ENCODE measurements at regions not wholly inside any gene's neighbourhood (a gene's known extent, or its start where the extent isn't known, plus 50 kb on each side); places are given as distances from the start of the nearest gene placed in this dataset.

DNA sequence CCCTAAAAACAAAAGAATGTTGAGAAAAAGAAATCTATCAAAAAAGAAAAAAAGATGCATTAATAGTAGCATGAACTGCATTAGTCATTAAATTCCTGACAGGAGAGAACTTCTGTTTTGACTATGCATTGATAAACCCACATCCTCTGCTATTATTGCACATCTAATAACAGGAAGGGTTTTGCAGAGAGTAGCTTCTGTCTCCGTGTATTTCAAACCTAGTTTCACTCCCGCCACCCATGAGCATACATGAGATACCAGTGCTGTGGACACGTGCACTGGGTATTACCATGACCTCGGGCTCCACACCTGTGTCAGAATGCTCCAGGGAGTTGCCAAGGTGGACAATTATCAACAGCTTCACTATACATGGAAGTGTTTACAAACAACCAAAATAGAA lies 449.1 kb upstream of the SOX5 start:
- CTCF ChIA-PET, result no interaction called here
- no peak for ATAC-seq
- POLR2A ChIA-PET, result no interaction called here

DNA sequence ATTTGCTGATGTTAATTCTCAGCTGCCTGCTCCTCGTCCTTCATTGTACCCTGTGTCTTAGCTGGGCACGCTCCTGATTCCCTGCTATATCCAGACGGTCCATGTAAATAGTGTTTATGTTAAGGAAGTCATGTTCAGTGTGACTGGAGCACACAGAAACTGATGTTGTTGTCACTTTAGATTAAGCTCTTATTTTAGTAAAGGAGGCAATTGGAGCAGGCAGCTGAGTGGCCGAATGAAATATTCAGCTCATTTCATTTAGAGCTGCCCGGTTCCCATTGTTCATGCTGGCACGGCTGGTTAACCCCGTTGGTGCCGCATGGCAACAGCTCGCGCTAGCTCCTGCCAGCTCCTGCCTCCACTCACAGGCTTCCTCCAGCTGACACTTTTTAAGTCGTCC lies 446.8 kb upstream of the SOX5 start:
- ChIA-PET POLR2A (no interaction called here), CTCF (no interaction called here)
- H3K4me3 Mint-ChIP-seq, result no peak overlapping the region
- no peak for ATAC-seq
- H3K27me3 Mint-ChIP-seq (ENCODE audit: low read depth), result no peaks in the 10 kb centered on the region
- H3K4me1 Mint-ChIP-seq (ENCODE audit: low read depth), result no peaks in the 10 kb centered on the region
- H3K27ac Mint-ChIP-seq, result no peak overlapping the region
- H3K36me3 Mint-ChIP-seq (ENCODE audit: low read depth), result no peaks in the 10 kb centered on the region
- no peak for DNase-seq
- H3K9me3 Mint-ChIP-seq (ENCODE audit: insufficient read depth), result no peaks in the 10 kb centered on the region

More for the DNA sequence above, 449.1 kb upstream of the SOX5 start:
- Mint-ChIP-seq H3K9me3 (ENCODE audit: insufficient read depth) (no peaks in the 10 kb centered on the region), H3K27ac (no peak overlapping the region), H3K27me3 (ENCODE audit: low read depth) (no peaks in the 10 kb centered on the region), H3K4me1 (ENCODE audit: low read depth) (no peaks in the 10 kb centered on the region), H3K36me3 (ENCODE audit: low read depth) (no peaks in the 10 kb centered on the region), H3K4me3 (no peak overlapping the region)
- DNase-seq, result no peak

DNA sequence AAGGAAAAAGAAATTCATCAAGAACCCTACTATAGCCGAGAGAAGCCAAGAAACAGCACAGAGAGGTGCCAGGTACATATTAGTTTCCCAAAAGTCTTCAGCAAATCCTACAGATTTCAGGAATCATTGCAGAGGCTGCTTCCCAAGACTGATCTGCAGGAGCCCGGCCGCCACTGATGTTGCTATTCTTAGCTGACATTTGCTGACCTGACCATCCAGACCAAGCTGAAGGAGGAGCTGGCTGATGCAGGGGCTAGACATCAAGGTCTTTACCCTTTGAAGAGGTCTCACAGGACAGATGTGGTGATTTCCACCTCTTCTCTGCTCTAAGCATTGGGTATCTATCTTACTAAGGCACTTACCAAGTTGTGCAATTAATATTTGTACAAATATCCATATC lies 444.8 kb upstream of the SOX5 start:
- DNase-seq (no peak), ATAC-seq (no peak)
- no peaks in the 10 kb centered on the region for H3K4me1 Mint-ChIP-seq (ENCODE audit: low read depth)
- ChIA-PET POLR2A (no interaction called here), CTCF (no interaction called here)
- H3K36me3 Mint-ChIP-seq (ENCODE audit: low read depth), result no peaks in the 10 kb centered on the region
- no peaks in the 10 kb centered on the region for H3K9me3 Mint-ChIP-seq (ENCODE audit: insufficient read depth)
- no peak overlapping the region for H3K27ac Mint-ChIP-seq
- H3K27me3 Mint-ChIP-seq (ENCODE audit: low read depth), result no peaks in the 10 kb centered on the region
- H3K4me3 Mint-ChIP-seq, result no peak overlapping the region

DNA sequence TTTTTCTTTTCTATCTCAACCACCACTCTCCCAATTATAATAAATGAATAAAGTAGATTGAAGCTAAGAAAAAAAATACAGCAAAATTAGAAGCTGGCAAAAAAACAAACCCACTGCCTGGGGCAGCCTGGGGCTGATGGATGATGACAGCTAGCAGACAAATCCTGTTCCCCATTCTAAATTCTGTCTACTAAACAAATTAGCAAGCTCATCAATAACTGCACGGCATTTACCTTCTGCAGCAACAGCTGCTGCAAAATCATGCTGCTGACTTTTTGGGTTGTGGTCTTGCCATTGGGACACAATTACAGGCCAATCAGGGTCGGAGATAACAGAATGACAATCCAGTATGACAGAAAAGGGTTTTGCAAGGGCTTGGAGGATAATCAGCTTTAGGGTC lies 443.6 kb upstream of the SOX5 start:
- Mint-ChIP-seq H3K27me3 (ENCODE audit: low read depth) (no peaks in the 10 kb centered on the region), H3K27ac (no peak overlapping the region), H3K36me3 (ENCODE audit: low read depth) (no peaks in the 10 kb centered on the region), H3K4me3 (no peak overlapping the region), H3K9me3 (ENCODE audit: insufficient read depth) (no peaks in the 10 kb centered on the region), H3K4me1 (ENCODE audit: low read depth) (no peaks in the 10 kb centered on the region)
- no peak for DNase-seq
- ChIA-PET POLR2A (no interaction called here), CTCF (no interaction called here)
- ATAC-seq, result no peak

DNA sequence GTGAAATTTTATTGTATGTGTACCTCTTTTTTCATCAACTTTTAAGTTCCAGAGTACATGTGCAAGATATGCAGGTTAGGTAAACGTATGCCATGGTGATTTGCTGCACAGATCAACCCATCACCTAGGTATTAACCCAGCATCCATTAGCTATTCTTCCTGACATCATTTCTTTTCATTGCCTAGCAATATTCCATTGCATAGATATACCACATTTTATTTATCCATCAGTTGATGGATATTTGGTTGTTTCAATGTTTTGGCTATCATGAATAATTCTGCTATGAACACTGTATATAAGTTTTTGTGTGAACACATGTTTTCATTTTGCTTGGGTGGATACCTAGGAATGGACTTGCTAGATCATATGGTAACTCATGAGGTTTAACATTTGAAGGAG lies 439.9 kb upstream of the SOX5 start:
- ChIA-PET POLR2A (no interaction called here), CTCF (no interaction called here)
- H3K4me3 Mint-ChIP-seq, result no peak overlapping the region
- ATAC-seq, result no peak
- no peaks in the 10 kb centered on the region for H3K9me3 Mint-ChIP-seq (ENCODE audit: insufficient read depth)
- no peaks in the 10 kb centered on the region for H3K27me3 Mint-ChIP-seq (ENCODE audit: low read depth)
- no peak for DNase-seq
- H3K36me3 Mint-ChIP-seq (ENCODE audit: low read depth), result no peaks in the 10 kb centered on the region
- no peak overlapping the region for H3K27ac Mint-ChIP-seq
- H3K4me1 Mint-ChIP-seq (ENCODE audit: low read depth), result no peaks in the 10 kb centered on the region

DNA sequence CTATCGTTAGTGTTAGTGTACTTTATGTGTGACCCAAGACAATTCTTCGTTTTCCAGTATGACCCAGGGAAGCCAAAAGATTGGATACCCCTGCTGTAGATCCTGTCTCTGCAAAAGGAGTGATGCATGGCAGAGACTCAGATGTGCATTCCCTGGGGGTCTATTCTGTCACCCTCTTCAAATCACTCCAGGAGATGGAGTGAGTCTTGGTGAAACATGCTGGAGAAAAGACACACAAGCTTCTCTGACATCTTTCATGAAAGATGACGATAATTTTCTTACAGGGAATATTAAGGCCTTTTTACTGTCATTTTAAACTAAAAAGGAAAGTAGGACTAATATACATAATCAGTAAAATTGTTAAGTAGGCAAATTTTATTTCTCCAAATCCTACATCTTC lies 437.9 kb upstream of the SOX5 start:
- ChIA-PET CTCF (no interaction called here), POLR2A (no interaction called here)
- Mint-ChIP-seq H3K4me3 (no peak overlapping the region), H3K27me3 (ENCODE audit: low read depth) (no peaks in the 10 kb centered on the region), H3K9me3 (ENCODE audit: insufficient read depth) (no peaks in the 10 kb centered on the region), H3K36me3 (ENCODE audit: low read depth) (no peaks in the 10 kb centered on the region), H3K4me1 (ENCODE audit: low read depth) (no peaks in the 10 kb centered on the region), H3K27ac (no peak overlapping the region)
- ATAC-seq (no peak), DNase-seq (no peak)

DNA sequence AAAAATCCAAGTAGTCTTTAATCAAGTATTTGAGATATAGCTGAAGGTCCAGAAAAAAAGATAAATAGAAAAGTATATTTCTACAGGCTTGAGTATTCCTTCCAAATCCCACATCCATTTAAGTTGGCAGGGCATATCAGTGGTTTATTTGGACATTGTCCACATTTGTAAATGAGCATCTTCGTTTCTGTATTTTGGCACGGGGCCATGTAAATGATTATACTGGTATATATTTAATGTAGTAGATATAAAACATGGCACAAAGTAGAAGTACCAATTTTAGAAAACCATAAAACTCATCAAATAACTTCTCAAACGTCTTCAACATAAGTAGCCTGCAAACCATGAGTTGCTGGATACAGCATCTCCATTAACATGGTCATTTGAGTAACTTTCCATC lies 437.4 kb upstream of the SOX5 start:
- no peak overlapping the region for H3K4me3 Mint-ChIP-seq
- H3K27me3 Mint-ChIP-seq (ENCODE audit: low read depth), result no peaks in the 10 kb centered on the region
- H3K36me3 Mint-ChIP-seq (ENCODE audit: low read depth), result no peaks in the 10 kb centered on the region
- H3K9me3 Mint-ChIP-seq (ENCODE audit: insufficient read depth), result peaks cover 3% of the 10 kb centered on the region
- H3K4me1 Mint-ChIP-seq (ENCODE audit: low read depth), result no peaks in the 10 kb centered on the region
- ATAC-seq (no peak), DNase-seq (no peak)
- POLR2A ChIA-PET, result no interaction called here
- CTCF ChIA-PET, result no interaction called here
- no peak overlapping the region for H3K27ac Mint-ChIP-seq

DNA sequence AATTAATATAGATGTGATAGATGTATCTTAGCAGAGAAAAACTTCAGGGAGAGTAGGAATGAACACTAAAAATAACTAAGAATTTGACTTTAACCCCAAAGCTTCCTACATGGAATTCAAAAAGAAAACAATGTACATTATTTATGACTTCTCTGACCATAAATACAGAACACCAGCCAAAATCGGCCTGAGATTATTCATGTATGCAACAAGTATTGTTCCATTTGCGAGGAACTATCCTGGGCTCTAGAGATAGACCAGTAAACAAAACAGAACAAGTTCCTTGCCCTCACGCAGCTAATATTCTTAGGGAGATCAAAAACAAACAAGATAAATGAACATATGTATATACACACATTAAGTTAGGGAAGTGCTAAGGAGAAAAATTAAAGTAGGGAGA lies 432.3 kb upstream of the SOX5 start:
- Mint-ChIP-seq H3K9me3 (ENCODE audit: insufficient read depth) (peaks cover 4% of the 10 kb centered on the region), H3K36me3 (ENCODE audit: low read depth) (no peaks in the 10 kb centered on the region), H3K4me1 (ENCODE audit: low read depth) (no peaks in the 10 kb centered on the region), H3K27ac (no peak overlapping the region), H3K4me3 (no peak overlapping the region), H3K27me3 (ENCODE audit: low read depth) (no peaks in the 10 kb centered on the region)
- ATAC-seq (no peak), DNase-seq (no peak)
- CTCF ChIA-PET, result no interaction called here
- POLR2A ChIA-PET, result no interaction called here

DNA sequence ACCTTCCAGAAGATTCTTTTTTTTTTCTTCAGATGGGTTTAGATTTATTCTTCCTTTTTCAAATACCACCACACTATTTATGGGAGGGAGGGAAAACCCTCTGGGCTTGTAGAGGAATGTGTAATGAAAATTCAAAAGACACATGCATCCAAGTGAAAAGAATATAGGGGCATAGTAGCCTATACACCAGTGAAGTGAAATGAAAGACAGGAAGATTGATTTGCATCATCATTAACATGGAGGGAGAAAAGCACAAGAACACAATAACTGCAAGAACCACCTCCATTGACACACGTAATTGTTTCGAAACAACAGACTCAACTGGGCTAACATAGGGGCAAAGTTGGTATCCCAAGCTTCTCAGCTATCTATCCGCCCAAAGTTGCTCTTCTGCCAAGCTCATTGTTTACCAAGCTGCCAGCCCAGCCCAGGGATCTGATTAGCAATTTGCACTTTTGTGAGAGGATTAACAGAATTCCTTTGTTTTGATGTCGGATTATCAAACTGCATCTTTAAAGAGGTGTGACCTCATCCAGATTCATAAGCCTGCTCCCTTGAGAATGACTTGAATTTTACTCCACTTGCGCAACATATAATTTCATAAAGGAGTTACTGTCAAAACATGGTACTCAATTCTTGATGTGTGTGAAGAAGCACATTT lies 430.5 kb upstream of the SOX5 start:
- CTCF ChIA-PET, result no interaction called here

DNA sequence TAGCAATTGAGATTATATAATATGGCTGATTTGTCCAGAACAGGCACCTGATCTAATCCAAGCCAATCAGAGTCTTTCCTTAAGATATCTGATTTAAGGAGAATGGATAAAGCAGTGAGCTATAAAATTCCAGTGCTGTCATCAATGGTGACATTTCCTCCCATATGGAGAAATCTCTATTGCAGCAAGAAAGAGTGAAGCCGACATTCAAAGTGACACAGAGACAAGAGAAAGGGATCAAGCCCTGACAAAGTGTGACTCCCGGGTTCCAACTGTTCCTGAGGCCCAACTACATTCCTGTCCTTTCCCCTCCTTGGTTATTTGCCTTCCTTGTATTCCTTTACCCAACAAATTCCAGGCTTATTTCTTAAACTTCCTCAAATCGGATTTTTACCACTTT lies 430.0 kb upstream of the SOX5 start:
- no peak overlapping the region for H3K27ac Mint-ChIP-seq
- no peaks in the 10 kb centered on the region for H3K27me3 Mint-ChIP-seq (ENCODE audit: low read depth)
- ATAC-seq, result no peak
- ChIA-PET POLR2A (no interaction called here), CTCF (no interaction called here)
- H3K9me3 Mint-ChIP-seq (ENCODE audit: insufficient read depth), result peaks cover 4% of the 10 kb centered on the region
- no peaks in the 10 kb centered on the region for H3K4me1 Mint-ChIP-seq (ENCODE audit: low read depth)
- no peak overlapping the region for H3K4me3 Mint-ChIP-seq
- no peaks in the 10 kb centered on the region for H3K36me3 Mint-ChIP-seq (ENCODE audit: low read depth)
- no peak for DNase-seq

More for the DNA sequence above, 430.5 kb upstream of the SOX5 start:
- no peak for ATAC-seq
- no peak for DNase-seq
- POLR2A ChIA-PET, result no interaction called here
- no peak overlapping the region for H3K27ac Mint-ChIP-seq
- no peaks in the 10 kb centered on the region for H3K4me1 Mint-ChIP-seq (ENCODE audit: low read depth)
- H3K27me3 Mint-ChIP-seq (ENCODE audit: low read depth), result no peaks in the 10 kb centered on the region
- peaks cover 4% of the 10 kb centered on the region for H3K9me3 Mint-ChIP-seq (ENCODE audit: insufficient read depth)
- no peaks in the 10 kb centered on the region for H3K36me3 Mint-ChIP-seq (ENCODE audit: low read depth)
- H3K4me3 Mint-ChIP-seq, result no peak overlapping the region

DNA sequence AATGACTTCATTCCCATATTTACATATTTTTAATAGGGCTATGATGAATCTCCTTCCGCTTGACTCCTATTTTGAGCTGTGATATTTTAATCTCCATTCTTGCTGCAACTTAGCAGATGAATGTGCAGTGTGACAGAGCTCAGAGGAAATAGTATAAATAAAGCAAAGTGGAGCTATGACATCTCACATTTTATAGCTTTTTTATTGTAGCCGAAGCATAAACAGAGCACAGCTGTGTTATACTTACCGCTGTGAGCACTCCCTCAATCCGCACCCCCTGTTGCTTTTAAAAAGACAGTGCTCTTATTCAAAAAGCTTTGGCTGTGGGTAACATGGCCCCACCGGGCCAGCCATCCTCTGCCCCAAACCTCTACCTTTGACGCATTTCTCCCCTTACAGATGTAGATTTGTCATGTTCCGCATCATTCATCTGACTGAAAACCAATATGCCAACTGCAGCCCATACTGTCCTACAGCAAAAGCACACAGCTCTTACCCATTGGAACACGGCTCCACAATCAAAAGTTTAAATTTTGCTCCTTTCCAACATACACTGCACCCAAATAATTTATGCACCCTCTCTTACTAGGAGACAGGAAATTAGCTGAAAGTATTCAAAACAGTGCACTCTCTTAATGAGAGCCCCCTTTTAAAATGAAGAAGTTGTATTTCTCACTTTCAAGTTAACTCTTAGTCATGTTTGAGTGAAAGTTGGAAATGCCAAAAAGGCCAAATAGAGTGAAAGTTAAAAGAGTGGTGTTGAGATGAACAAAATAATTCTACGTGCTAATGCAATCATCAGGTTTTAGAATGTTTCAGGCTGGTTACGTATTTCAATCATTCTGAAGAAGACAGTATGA lies 429.3 kb upstream of the SOX5 start:
- Mint-ChIP-seq H3K4me3 (no peak overlapping the region), H3K36me3 (ENCODE audit: low read depth) (no peaks in the 10 kb centered on the region), H3K9me3 (ENCODE audit: insufficient read depth) (peaks cover 4% of the 10 kb centered on the region), H3K4me1 (ENCODE audit: low read depth) (no peaks in the 10 kb centered on the region), H3K27me3 (ENCODE audit: low read depth) (no peaks in the 10 kb centered on the region), H3K27ac (no peak overlapping the region)
- POLR2A ChIA-PET, result no interaction called here
- ATAC-seq (no peak), DNase-seq (no peak)
- CTCF ChIA-PET, result no interaction called here

DNA sequence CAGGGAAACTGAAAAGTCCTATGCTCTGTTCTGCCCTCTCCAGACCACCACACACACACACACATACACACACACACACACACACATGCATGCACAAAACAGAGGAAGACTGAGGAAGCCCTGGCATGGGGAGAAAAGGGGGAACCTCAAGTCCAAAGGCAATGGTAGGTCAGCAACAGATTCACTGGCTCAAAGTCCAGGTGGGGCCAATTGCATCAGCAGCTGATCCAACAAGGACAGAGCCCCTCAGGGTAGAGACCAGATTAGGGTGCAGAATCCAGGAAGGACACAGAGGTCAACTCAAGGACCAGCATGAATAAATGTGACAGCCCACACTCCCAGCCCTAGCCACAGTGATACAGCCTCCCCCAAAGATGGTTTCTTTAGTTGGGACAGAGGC lies 425.0 kb upstream of the SOX5 start:
- Mint-ChIP-seq H3K27me3 (ENCODE audit: low read depth) (no peaks in the 10 kb centered on the region), H3K4me3 (no peak overlapping the region), H3K4me1 (ENCODE audit: low read depth) (no peaks in the 10 kb centered on the region), H3K36me3 (ENCODE audit: low read depth) (no peaks in the 10 kb centered on the region), H3K9me3 (ENCODE audit: insufficient read depth) (no peaks in the 10 kb centered on the region), H3K27ac (no peak overlapping the region)
- ChIA-PET CTCF (no interaction called here), POLR2A (no interaction called here)
- no peak for ATAC-seq
- DNase-seq, result no peak

DNA sequence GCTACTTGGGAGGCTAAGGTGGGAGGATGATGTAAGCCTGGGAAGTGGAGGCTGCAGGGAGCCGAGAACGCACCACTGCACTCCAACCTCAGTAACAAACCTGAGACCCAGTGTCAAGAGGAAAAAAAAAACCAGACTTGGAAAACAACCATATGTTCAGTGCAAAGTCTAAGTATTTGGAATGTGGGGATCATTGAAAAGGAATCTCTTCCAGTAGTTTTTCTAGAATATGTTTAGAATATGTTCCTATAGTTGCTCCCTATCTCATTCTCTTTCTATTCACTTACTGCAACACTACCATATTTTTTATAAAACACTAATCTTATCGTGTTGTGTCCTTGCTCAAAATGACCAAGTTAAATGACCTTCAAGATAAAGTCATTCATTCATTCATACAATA lies 423.5 kb upstream of the SOX5 start:
- Mint-ChIP-seq H3K9me3 (ENCODE audit: insufficient read depth) (no peaks in the 10 kb centered on the region), H3K27ac (no peak overlapping the region), H3K4me1 (ENCODE audit: low read depth) (no peaks in the 10 kb centered on the region), H3K27me3 (ENCODE audit: low read depth) (no peaks in the 10 kb centered on the region), H3K4me3 (no peak overlapping the region), H3K36me3 (ENCODE audit: low read depth) (no peaks in the 10 kb centered on the region)
- CTCF ChIA-PET, result no interaction called here
- no peak for ATAC-seq
- POLR2A ChIA-PET, result no interaction called here
- DNase-seq, result no peak
